GM18519 (cell line): ENCODE measurements at regions not wholly inside any gene's neighbourhood (a gene's known extent, or its start where the extent isn't known, plus 50 kb on each side); places are given as distances from the start of the nearest gene placed in this dataset.

Source experiments
- ATAC-seq: cut with Tn5 transposase; IDR thresholded peaks from one replicate; pipeline ENCODE4 v1.9.1; 2021; ENCODE audit warnings: mild to moderate bottlenecking, moderate library complexity; ENCODE audit not compliant: unreplicated experiment, low FRiP score

DNA sequence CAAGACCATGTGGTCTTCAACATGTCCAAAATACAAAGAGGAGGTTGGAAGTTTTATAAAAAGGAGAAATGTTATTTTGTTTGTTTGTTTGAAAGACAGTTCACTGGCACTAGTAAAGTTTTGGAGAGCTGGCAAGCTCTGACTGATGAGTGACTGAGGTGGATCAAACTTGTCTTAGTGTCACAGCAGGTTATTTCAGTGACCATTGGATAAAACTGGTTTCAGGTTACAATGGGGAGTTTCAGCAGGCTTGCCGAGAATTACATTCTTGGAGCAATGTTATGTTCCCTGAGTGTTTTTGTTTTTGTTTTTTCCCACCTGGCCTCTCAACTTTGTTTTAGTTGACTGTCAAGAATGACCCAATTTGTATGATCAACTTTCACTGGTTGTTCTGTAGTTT, 414.5 kb upstream of the ARHGEF26 start:
- ATAC-seq: no peak

DNA sequence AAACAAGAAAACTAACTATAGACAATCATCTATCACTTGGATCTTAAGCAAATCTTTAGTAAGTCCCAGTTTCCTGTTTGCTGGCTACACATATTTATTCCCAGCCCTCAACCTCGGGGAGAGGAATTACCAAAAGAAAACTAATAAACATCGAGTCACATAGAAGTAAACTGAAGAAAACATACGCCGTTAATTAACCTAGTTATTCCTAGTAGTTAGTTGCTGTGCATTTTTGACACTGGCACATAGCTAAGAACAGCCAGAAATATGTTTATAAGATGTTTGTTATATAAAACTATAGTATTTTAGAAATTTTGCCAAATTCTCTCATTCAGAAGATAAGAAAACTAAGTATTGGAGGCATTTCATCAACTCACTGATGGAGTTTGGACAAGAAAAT, 407.2 kb upstream of the ARHGEF26 start:
- ATAC-seq: no peak

DNA sequence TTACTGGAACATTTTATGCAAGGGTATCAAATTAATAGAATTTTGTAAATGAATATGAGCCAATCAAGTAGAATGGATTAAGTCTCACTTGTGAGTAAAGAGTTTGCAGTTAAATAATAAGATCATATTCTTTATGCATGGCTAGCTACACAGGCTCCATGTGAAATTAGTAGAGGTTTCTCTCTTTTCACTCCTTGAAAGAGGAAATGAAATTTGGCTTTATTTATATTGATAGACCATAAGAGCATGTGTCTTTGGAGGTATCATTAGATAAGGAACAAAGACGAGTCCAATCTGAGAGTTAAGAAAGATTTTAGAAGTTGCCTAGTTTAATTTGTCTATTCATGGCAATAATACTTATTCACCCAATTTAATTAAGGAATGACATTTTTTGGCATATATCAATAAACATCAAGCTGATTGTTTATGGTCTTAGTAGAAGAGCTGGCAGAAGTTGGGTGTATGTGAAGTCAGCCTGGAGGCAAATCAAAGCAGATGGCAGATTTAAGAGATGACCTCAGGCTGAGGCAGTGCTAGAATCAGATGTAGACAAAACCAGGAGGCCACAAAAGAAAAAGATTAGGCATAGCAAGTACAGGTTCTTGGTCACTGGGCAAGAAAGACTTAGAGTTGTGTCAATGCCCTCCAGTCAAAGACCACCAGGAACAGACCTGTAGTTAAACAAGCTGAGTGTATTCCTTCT, 406.5 kb upstream of the ARHGEF26 start:
- ATAC-seq: no peak

DNA sequence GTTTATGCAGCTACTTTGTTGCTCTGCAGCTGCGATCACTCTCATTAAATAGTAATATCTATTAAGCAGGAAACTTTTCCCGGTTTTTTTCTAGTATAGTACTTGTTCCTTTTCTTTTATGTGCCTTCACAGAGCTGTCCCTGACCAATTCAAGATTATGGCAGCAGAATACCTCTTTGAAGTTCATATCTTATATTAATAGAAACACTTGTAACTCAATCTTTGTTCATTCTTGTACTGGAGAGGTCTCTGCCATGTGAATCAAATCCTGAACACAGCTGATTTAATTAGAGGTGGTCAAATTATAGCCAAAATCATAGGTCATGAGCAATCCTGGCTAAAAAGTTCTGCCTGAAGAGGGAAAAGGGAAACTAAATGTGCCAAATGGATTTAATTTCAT, 399.0 kb upstream of the ARHGEF26 start:
- no peak for ATAC-seq

DNA sequence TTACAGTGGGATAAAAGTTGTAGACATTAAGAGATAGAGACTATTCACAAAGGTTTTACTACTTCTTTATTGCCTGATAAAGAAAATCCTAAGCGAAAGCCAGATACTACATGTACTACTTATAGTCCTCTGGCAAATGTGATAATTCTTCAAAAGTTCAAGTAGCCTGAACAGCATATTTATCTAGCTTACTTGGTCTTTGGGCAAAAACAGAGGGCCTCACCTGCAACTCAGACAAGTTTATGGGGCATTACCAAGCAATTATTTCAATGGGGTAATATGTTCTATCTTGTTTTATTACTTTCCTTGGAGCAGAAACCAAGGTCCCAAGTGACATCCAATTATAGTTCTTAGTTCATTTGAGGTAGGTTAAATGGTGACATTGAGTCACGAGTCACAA, 390.1 kb upstream of the ARHGEF26 start:
- ATAC-seq: no peak

DNA sequence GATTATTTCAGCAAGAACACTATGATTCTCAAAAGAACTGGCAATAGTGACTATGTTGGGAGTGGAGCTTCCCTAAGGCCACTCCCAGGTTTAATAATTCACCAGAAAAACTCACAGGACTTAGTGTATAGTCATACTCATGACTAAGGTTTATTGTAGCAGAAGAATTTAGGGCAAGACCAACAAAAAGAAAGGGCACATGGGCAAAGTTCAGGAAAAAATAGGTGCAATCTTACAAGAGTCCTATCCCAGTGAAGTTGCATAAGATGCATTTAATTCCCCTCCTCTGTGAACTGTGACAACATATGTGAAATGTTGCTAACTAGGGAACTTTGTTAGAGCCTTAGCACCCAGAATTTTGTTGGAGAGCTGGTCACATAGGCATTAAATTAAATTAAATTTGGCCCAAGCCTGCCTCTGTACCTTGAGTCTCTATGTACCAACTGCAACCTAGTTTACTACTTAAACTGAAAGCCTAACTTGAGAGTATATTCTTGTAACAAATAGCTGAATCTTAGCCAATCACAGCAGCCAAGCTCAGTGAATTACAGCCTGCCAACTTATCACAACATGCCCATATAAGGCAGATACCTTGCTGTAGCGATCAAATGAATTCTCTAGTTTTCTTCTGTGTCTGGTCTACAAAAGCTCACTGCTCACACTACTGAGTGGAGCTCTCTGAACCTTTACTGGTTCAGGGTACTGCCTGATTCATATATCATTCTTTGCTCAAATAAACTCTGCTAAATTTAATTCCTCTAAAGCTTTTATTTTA, 386.2 kb upstream of the ARHGEF26 start:
- no peak for ATAC-seq

DNA sequence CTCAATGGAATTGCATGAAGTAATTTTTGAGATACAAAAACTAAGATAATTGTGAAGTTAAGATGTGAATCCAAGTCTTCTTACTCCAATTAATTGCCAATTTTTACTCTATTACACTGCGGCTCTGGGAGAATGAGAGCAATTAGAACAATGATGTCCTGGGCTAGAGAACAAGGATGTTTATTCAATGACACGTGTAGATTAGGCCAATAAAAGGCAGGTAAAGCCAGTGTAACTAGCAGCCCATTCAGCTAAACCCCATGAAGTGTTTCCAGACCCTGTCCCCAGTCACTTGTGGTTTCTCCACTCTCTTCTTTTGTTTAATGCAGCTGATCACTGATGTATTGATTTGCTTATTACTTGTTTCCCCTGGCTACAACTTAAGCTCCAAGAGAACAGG, 381.1 kb upstream of the ARHGEF26 start:
- ATAC-seq: no peak

DNA sequence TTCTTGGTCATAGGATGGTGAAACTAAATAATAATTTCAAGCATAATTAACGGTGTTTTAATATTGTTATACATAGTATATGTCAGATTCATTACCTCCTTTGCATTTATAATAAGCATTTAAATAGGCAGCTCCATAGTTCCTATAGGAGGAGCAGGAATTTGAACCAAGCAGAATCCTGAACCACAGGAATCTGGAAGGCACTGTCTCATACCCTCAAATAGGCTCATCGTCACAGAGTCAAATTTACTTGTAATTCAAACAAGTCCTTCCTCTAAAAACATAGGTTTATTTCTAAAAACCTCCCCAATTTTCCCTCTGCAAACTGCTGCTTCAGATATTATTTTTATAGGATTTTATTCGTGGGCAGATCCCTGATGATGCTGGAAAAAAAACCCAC, 376.3 kb upstream of the ARHGEF26 start:
- no peak for ATAC-seq

DNA sequence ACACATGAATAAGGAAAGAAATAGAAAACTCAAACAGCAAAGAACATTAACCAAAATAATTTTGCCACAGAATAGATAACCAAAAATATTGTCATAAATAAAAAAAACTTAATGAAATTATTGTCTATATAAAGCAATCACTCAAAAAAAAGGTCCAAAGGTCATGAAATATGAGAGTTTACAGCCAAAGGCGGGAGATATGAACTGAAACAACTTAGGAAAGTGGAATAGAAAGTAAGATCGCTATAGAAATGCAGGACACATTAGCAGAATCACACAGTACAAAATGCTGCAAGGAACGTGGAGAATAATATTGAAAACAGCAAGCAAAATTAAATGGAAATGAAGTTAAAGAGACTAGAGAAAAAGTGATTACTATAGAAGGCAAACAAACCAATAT, 375.0 kb upstream of the ARHGEF26 start:
- no peak for ATAC-seq

DNA sequence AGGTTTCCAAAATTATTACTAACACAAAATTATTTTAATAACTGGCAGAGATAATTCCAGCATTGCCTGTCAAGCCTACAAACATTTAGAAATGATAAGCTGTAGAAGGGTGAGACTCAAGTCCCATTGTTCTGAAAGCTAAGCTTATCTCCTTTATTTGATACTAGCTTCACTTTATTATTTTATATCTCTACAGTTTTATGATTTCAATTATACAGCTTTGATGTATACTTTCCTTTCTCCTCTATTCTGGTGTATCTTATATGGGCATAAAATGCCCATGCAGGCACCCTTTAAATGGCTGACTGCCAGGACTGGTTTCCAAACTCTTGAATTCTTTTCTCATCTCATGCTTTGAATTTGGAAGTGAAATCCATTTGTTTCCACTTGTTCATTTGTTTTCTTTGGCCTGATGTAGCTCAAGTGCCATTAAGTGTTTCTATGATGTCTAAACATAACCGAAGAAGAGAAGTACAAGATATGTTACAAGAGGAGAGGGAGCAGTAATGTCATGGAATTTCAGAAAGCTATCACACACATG, 372.1 kb upstream of the ARHGEF26 start:
- ATAC-seq: no peak

DNA sequence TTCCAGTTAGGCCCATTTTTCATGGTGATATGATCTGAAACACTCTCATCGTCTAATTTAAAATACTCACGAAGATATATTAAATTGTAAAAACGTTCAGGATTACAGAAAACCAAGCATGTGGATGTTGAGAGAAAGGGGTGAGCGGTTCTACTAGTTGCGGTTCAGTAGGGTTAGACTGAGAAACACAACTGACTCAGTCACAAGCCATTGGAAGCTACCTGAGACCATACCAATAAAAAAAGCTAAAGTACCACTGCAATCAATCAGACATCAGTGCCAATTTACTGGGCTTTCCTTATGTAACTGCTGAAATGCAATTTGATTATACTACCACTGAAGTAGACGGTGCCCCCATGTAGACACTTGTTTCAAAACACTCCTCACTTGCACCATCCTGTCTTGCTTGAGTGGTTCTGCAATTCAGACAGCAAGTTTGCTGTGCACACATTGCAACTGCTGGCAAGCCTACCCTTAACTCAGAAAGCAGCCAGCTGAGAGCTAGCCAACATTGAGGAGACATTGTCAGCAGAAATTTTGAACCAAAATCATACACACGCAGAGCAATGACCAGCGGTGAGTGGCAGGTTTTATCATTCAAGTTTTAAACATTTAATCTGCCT, 368.7 kb upstream of the ARHGEF26 start:
- ATAC-seq: no peak

DNA sequence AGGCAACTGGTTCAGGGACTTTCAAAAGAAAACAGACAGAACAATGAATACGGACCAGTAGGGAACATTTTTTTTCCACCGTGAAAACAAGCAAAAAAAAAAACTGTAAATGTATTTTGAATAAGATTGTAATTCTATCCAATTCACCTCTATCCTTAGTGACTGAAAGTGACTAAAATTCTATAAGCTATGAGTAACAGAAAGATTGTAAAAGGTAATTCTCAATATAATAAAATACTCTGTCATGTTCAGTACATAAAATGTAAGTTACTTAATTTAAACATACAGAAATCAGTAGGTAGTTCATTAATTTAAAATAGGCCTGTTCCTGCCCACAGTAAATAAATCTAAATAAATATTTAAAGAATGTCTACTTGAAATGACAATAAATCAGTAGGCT, 368.2 kb upstream of the ARHGEF26 start:
- no peak for ATAC-seq

DNA sequence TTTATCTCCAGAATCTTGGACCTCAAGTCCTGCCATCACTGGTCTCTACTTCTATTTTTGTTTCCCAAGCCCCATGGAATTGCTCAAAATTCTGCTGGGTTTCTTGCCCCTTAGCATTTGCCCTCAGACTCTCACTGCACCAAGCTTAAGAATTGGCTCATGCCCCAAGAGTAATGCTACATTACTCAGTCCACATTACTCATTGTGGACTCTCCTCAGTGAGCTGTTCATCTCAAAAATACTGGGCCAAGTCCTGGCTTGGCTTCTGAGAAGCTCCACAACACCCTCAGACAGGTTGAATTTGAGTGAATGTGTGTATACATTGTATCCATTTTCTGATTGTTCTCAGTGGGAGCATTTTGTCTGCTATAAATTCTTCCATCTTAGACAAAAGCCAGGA, 364.4 kb upstream of the ARHGEF26 start:
- ATAC-seq: no peak

DNA sequence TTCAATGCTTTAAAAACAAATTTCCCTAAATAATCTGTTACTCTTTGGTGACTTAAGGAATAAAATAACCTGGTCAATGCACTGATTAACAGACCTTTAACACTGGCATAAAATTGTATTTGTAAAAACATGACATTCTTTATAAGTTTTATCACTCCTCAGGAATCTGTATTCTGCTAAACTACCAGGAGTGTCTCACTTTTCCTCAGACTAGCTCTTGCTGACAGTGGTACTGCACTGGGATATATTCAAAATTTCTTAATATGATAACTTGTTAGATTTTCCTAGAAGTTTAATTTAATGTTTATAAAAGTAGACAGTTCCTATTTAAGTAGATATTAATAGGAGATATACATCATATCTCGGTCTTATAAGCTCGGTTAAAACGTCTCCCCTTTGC, 363.4 kb upstream of the ARHGEF26 start:
- ATAC-seq: no peak

DNA sequence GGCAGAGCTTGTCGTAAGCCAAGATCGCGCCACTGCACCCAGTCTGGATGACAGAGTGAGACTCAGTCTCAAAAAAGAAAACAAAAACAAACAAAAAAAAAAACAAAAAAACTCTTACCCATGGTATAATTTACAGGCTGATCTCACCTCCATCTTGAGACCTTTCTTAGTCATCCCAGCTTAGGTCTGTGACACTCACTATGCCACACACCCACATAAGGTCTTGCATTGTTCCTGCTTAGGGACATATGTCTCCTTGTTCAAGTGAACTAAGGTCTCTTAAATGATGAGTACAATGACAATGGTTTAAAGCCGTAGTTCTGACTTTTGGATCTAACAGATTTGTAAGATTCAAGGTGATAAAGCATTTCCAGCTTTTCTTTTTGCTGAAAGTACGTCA, 360.2 kb upstream of the ARHGEF26 start:
- no peak for ATAC-seq

DNA sequence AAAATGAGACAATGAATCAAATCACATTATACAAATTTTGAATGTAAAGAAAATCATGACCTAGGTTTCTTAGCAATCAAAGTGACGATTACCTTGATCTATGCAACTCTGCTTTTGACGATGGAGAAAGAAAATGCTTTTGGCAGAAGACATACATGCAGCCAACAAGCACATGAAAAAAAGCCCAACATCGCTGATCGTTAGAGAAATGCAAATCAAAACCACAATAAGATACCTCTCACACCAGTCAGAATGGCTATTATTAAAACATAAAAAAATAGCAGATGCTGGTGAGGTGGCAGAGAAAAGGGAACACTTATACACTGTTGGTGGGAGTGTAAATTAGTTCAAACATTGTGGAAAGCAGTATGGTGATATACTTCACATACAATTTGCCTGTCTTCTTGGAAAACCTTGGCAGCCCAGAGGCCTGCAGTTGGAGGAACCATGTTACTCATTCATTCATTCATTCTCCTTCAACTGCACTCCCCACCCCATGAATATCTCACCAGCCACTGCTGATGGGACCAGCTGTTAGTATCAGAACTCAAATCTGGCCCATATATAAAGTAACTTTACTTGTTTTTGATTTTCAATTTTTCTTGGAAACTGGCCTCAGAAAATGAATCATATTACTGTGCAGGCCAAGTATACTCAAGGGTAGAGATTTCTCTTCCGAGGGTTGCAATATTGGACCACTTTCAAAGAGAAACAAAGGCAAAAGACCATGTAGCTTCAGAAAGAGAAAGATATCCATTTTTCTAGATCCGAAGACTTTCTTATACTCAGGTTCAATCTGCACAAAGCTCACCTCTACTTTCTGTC, 358.6 kb upstream of the ARHGEF26 start:
- ATAC-seq: no peak

DNA sequence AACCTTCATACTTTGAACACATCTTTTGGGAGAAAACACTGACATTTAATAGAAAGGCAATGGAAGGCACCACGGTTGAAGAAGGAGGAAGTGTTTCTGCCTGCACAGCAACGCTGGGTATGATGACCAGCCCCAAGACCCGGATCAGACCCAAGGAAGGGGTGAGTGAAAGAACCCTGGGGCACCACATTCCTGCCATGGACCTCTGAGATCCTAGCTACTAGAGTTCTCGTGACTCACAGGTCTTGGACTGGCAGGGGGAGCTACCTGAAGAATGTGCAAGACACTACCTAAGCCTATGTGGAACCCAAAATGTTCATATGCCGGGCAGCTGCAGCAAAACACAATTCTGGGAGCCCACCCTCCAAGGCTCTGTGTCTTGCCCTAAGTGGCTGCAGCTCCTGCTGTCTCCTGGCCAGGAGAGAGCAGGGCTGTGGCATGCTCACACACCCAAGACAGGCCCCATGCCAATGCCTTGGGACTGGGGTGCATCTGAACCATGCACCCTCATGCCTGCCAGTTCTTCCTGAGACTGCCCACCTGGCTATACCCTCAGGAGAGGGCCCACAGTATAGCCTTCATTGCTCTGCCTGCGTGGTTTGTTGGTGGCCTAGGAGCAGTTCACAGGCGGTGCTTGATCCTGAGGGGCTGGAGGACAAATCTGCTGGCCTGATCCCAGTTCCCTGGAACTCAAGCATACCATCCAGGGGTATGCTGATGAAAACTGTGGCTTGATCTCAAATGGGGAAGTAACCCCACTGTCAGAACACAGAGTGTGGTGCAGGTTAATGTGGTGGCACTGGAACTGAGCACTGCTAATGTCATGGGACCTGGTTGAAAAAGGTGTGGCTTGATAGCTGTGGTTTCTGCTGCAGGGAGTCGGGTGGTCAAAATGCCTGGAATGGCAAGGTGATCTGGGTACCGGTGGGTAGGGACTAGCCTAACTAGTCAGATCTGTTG, 353.3 kb upstream of the ARHGEF26 start:
- ATAC-seq: no peak

DNA sequence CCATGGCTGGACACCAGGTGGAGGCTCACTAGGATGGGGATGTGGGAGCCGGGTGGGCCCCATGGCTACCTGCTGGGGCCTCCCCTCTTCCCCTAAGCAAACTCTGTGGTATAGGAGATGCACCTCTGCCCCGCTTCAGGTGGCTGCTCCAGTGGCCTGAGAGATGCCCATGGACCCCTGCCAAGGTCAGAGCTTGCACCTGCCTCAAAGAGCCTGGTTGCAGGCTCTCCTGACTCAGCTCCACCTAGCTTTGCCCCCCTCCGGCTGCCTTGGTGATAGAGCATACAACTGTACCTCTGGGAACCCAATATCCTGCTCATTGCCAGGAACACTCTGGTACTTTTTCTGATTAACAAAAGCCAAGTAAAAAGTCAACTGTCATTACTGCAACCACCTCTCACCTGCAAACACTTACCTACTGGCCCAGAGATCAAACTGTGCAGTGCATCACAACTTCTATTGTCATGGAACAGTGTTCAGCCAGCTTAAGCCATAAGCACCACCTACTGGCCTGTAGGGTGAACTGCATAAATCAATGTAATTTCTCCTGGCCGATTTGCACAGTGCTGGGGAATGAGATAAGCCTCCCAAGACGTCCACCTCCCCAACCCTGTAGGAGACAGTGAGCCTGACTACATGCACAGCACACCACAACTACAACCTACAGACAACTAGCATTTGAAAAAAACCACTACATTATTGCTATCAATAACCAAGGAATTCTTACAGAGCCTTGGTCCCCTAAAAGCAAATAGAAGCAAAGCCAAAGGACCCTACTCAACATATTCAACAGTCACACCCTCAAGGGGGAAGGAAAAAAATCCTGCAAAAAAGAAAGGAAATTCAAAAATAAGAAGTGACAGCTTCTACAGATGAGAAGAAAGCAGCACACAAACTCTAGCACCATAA, 352.4 kb upstream of the ARHGEF26 start:
- ATAC-seq: peak; percentile 95

DNA sequence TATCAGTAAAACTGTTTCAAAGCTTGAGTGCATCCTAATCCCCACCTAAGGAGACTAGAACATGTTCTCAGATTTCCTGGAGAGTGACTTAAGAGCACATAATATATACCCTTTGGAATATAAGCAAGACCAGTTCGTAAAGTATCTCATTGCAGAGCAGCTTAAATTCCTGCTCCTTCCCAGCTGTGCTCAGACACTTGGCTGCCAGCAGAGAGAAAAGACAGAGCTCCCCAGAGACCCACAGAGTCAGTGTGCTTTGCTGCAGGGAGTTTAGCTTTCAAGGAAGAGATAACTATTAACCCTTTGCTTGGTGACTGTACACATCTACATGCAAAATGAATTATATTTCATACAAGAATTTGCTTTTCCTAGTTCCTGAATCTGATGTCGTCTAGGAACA, 338.1 kb upstream of the ARHGEF26 start:
- no peak for ATAC-seq
